DND-41 (cell line): ENCODE measurements at regions not wholly inside any gene's neighbourhood (a gene's known extent, or its start where the extent isn't known, plus 50 kb on each side); places are given as distances from the start of the nearest gene placed in this dataset.

Experiments used
- CTCF ChIP-seq: IDR thresholded peaks from 2 replicates; pipeline ENCODE4 v1.5.1; 2012; ENCODE audit warnings: borderline replicate concordance, low read length, moderate library complexity, mild to moderate bottlenecking; ENCODE audit not compliant: poor library complexity, severe bottlenecking; ENCODE audit errors: extremely low read depth
- EZH2 ChIP-seq: IDR thresholded peaks from 3 replicates; pipeline ENCODE4 v1.6.1; 2012; ENCODE audit warnings: borderline replicate concordance, low read depth, mild to moderate bottlenecking, moderate library complexity, low read length, inconsistent platforms; ENCODE audit not compliant: severe bottlenecking

- no peak for TF ChIP-seq EZH2
- no peak for TF ChIP-seq CTCF
Observed at GRCh38 chr6:164128101-164128500, 713.6 kb downstream of the QKI start.
